H1 (cell line): ENCODE measurements at regions not wholly inside any gene's neighbourhood (a gene's known extent, or its start where the extent isn't known, plus 50 kb on each side); places are given as distances from the start of the nearest gene placed in this dataset.

Experiments
- CTCF ChIA-PET: fragments of 300-600 bp; sonication (Branson Sonifier 250); formaldehyde crosslinking; loops from one replicate; lab custom pipeline; 2021; ENCODE audit not compliant: partially characterized antibody; lab: Charles Lee
- POLR2A ChIA-PET: fragments of 300-600 bp; sonication (Branson Sonifier 250); formaldehyde crosslinking; loops from one replicate; lab custom pipeline; 2021; ENCODE audit warnings: inconsistent platforms; ENCODE audit not compliant: partially characterized antibody; lab: Charles Lee
- DNase-seq, 2 experiments: peaks; one replicate each; pipeline versions ENCODE4 v3.0.0 to v3.0.0-alpha.2; 2010 to 2022; ENCODE audit warnings: low spot score in 2 of 2, low read depth in 1 of 2, mixed read lengths in 1 of 2
- FAIRE-seq: peaks from 2 replicates; lab custom pipeline; 2011; peaks lifted over from hg19 to GRCh38; lab: Jason Lieb, UNC
- H2AFZ ChIP-seq: 2 replicates; pipeline ENCODE4 v1.8.1; 2012; ENCODE audit warnings: low read length, inconsistent platforms
- H2AK5ac ChIP-seq: 2 replicates; pipeline ENCODE4 v1.6.1; 2013; ENCODE audit warnings: low read depth, low read length
- H2BK120ac ChIP-seq: replicated peaks from 2 replicates; pipeline ENCODE3; 2013; ENCODE audit warnings: low read depth, low read length, inconsistent platforms
- H2BK12ac ChIP-seq: 2 replicates; pipeline ENCODE4 v1.6.1; 2013; ENCODE audit warnings: low read depth, low read length
- H2BK15ac ChIP-seq: 2 replicates; pipeline ENCODE4 v1.6.1; 2013; ENCODE audit warnings: low read length
- H2BK20ac ChIP-seq: 2 replicates; pipeline ENCODE4 v1.6.1; 2013; ENCODE audit warnings: low read length
- H2BK5ac ChIP-seq: 2 replicates; pipeline ENCODE4 v1.6.1; 2013; ENCODE audit warnings: low read depth, low read length
- H3K14ac ChIP-seq: 2 replicates; pipeline ENCODE4 v1.6.1; 2013; ENCODE audit warnings: inconsistent platforms; ENCODE audit not compliant: insufficient read length
- H3K18ac ChIP-seq: 2 replicates; pipeline ENCODE4 v1.6.1; 2013; ENCODE audit warnings: low read length; ENCODE audit errors: extremely low read depth
- H3K23ac ChIP-seq: 2 replicates; pipeline ENCODE4 v1.6.1; 2013; ENCODE audit warnings: inconsistent platforms; ENCODE audit not compliant: insufficient read length
- H3K23me2 ChIP-seq: 2 replicates; pipeline ENCODE4 v1.6.1; 2013; ENCODE audit warnings: low read depth, low read length
- H3K27ac ChIP-seq: 2 replicates; pipeline ENCODE4 v1.6.1; 2011; ENCODE audit warnings: low read depth, low read length, inconsistent platforms
- H3K27me3 ChIP-seq, 4 experiments: replicated peaks in 1 of 4; 1 replicate in 1 of 4; 2 replicates in 3 of 4; pipeline versions ENCODE4 v1.6.1 to v1.8.1; 2011 to 2013; ENCODE audit warnings: low read length in 3 of 4, mild to moderate bottlenecking in 3 of 4, inconsistent platforms in 2 of 4, mixed read lengths in 2 of 4, moderate library complexity in 1 of 4; ENCODE audit not compliant: control insufficient read depth in 3 of 4, insufficient read depth in 3 of 4; ENCODE audit errors: extremely low read depth in 1 of 4
- H3K36me3 ChIP-seq, 4 experiments: 2 replicates each; pipeline versions ENCODE4 v1.6.1 to v1.8.1; 2011 to 2013; ENCODE audit warnings: mild to moderate bottlenecking in 4 of 4, low read length in 3 of 4, moderate library complexity in 2 of 4, control low read depth in 1 of 4, inconsistent platforms in 1 of 4; ENCODE audit not compliant: insufficient read depth in 4 of 4, control insufficient read depth in 2 of 4
- H3K4ac ChIP-seq: replicated peaks from 2 replicates; pipeline ENCODE3; 2013; ENCODE audit warnings: low read length, low read depth, mixed read lengths, inconsistent platforms; ENCODE audit not compliant: insufficient read length
- H3K4me1 ChIP-seq, 4 experiments: replicated peaks in 1 of 4; 1 replicate in 1 of 4; 2 replicates in 3 of 4; pipeline versions ENCODE4 v1.6.1 to v1.8.1; 2011 to 2013; ENCODE audit warnings: low read length in 3 of 4, inconsistent platforms in 2 of 4, mixed read lengths in 1 of 4; ENCODE audit not compliant: insufficient read depth in 4 of 4, control insufficient read depth in 3 of 4
- H3K4me2 ChIP-seq, 2 experiments: 2 replicates each; pipeline versions ENCODE4 v1.6.1 to v1.8.1; 2011 to 2013; ENCODE audit warnings: low read depth in 2 of 2, low read length in 2 of 2, control low read depth in 1 of 2, inconsistent platforms in 1 of 2, mild to moderate bottlenecking in 1 of 2; ENCODE audit not compliant: insufficient read depth in 1 of 2
- H3K4me3 ChIP-seq, 4 experiments: fragments of 200-600, 300-600 bp in 1 of 4; sonication (generic), shearing (Covaris generic), sonication (Bioruptor Twin) in 1 of 4; 2 replicates each; pipeline versions ENCODE4 v1.5.1 to v1.8.1; 2011 to 2016; ENCODE audit warnings: low read length in 4 of 4, low read depth in 3 of 4, control low read depth in 2 of 4, inconsistent platforms in 2 of 4, mild to moderate bottlenecking in 2 of 4, mixed read lengths in 1 of 4, moderate library complexity in 1 of 4; ENCODE audit not compliant: insufficient read depth in 2 of 4; ENCODE audit errors: extremely low read depth in 1 of 4
- H3K56ac ChIP-seq: replicated peaks from 2 replicates; pipeline ENCODE3; 2013; ENCODE audit warnings: low read depth, mild to moderate bottlenecking, mixed read lengths, low read length, inconsistent platforms; ENCODE audit not compliant: insufficient read length
- H3K79me1 ChIP-seq: 2 replicates; pipeline ENCODE4 v1.6.1; 2013; ENCODE audit warnings: low read depth, low read length, control low read depth
- H3K79me2 ChIP-seq, 2 experiments: 2 replicates each; pipeline versions ENCODE4 v1.6.1 to v1.8.1; 2012 to 2013; ENCODE audit warnings: low read length in 2 of 2, mild to moderate bottlenecking in 2 of 2, inconsistent platforms in 1 of 2; ENCODE audit not compliant: insufficient read depth in 2 of 2, control insufficient read depth in 1 of 2
- H3K9ac ChIP-seq, 4 experiments: replicated peaks in 1 of 4; 1 replicate in 1 of 4; 2 replicates in 3 of 4; pipeline versions ENCODE4 v1.6.1 to v1.8.1; 2011 to 2013; ENCODE audit warnings: low read depth in 3 of 4, low read length in 3 of 4, control low read depth in 2 of 4, mild to moderate bottlenecking in 2 of 4, moderate library complexity in 2 of 4, inconsistent platforms in 1 of 4; ENCODE audit errors: extremely low read depth in 1 of 4
- H3K9me3 ChIP-seq, 2 experiments: 2 replicates each; pipeline versions ENCODE4 v1.6.1 to v1.8.1; 2012 to 2013; ENCODE audit warnings: mild to moderate bottlenecking in 2 of 2, moderate library complexity in 2 of 2, control low read depth in 1 of 2, inconsistent platforms in 1 of 2, low read depth in 1 of 2, low read length in 1 of 2, mixed read lengths in 1 of 2; ENCODE audit not compliant: insufficient read depth in 2 of 2
- H4K20me1 ChIP-seq, 2 experiments: replicated peaks in 1 of 2; 2 replicates each; pipeline versions ENCODE3 to v1.8.1; 2011 to 2013; ENCODE audit warnings: inconsistent platforms in 2 of 2, low read length in 2 of 2, mild to moderate bottlenecking in 1 of 2; ENCODE audit not compliant: insufficient read depth in 2 of 2, control insufficient read depth in 1 of 2
- H4K5ac ChIP-seq: 2 replicates; pipeline ENCODE4 v1.6.1; 2013; ENCODE audit warnings: low read length, low read depth, mixed read lengths, inconsistent platforms; ENCODE audit not compliant: insufficient read length
- H4K8ac ChIP-seq: 2 replicates; pipeline ENCODE4 v1.8.0; 2013; ENCODE audit warnings: mild to moderate bottlenecking, moderate library complexity, low read length, inconsistent platforms; ENCODE audit not compliant: insufficient read depth; ENCODE audit errors: extremely low read depth
- H4K91ac ChIP-seq: replicated peaks from 2 replicates; pipeline ENCODE3; 2013; ENCODE audit warnings: low read length, mixed read lengths, inconsistent platforms; ENCODE audit not compliant: insufficient read length
- BRCA1 ChIP-seq: IDR thresholded peaks from 2 replicates; pipeline ENCODE4 v1.6.1; 2012; ENCODE audit warnings: low read depth, low read length, improper control_type of control experiment
- CHD1 ChIP-seq: IDR thresholded peaks from 2 replicates; pipeline ENCODE4 v1.6.1; 2012; ENCODE audit warnings: low read depth, low read length, improper control_type of control experiment
- CTBP2 ChIP-seq: IDR thresholded peaks from 2 replicates; pipeline ENCODE4 v1.7.0; 2011; ENCODE audit warnings: borderline replicate concordance, mild to moderate bottlenecking, moderate library complexity, mixed read lengths, low read length; ENCODE audit not compliant: insufficient read depth, insufficient read length
- E2F6 ChIP-seq: IDR thresholded peaks from 2 replicates; pipeline ENCODE4 v1.6.1; 2012; ENCODE audit warnings: inconsistent platforms
- EZH2 ChIP-seq: fragments of 200-600 bp; sonication (generic); IDR thresholded peaks from 2 replicates; pipeline ENCODE4 v1.7.1; 2012; ENCODE audit warnings: low read depth, mild to moderate bottlenecking, moderate library complexity, low read length, inconsistent platforms; ENCODE audit not compliant: severe bottlenecking
- GTF2F1 ChIP-seq: IDR thresholded peaks from 2 replicates; pipeline ENCODE4 v1.6.1; 2012; ENCODE audit warnings: low read depth, low read length, improper control_type of control experiment, borderline replicate concordance
- HDAC2 ChIP-seq, 2 experiments: fragments of 300-600 bp in 1 of 2; sonication (generic) in 1 of 2; IDR thresholded peaks; 2 replicates each; pipeline ENCODE4 v1.6.1; 2011 to 2012; ENCODE audit warnings: low read depth in 2 of 2, low read length in 2 of 2, mild to moderate bottlenecking in 2 of 2, moderate library complexity in 2 of 2, borderline replicate concordance in 1 of 2, inconsistent platforms in 1 of 2
- JUND ChIP-seq: IDR thresholded peaks from 2 replicates; pipeline ENCODE4 v1.6.1; 2011; ENCODE audit warnings: mild to moderate bottlenecking, improper control_type of control experiment, low read length
- MAFK ChIP-seq: IDR thresholded peaks from 2 replicates; pipeline ENCODE4 v1.6.1; 2012; ENCODE audit warnings: low read depth, mild to moderate bottlenecking, improper control_type of control experiment, low read length
- POLR2AphosphoS5 ChIP-seq: IDR thresholded peaks from 2 replicates; pipeline ENCODE4 v1.6.1; 2011; ENCODE audit warnings: low read depth, low read length
- POU5F1 ChIP-seq: IDR thresholded peaks from 2 replicates; pipeline ENCODE4 v1.6.1; 2011; ENCODE audit warnings: low read depth, mild to moderate bottlenecking, low read length, moderate library complexity
- RNF2 ChIP-seq: fragments of 200-900, 300-1000 bp; sonication (generic); IDR thresholded peaks from 2 replicates; pipeline ENCODE4 v1.7.1; 2016; ENCODE audit warnings: borderline replicate concordance, low read depth, mild to moderate bottlenecking, antibody characterized with exemption, low read length; ENCODE audit not compliant: poor library complexity, severe bottlenecking; ENCODE audit errors: missing control alignments
- SIRT6 ChIP-seq: IDR thresholded peaks from one replicate; pipeline ENCODE4 v1.7.1; 2012; ENCODE audit warnings: low read length, inconsistent platforms
- TAF1 ChIP-seq: IDR thresholded peaks from 2 replicates; pipeline ENCODE4 v1.6.1; 2011; ENCODE audit warnings: mild to moderate bottlenecking, low read depth, low read length
- WGBS, 2 experiments: shearing (Covaris generic) in 1 of 2; methylation state at CpG; one replicate each; pipeline versions ENCODE4 v1.1.6 to v1.1.7; 2013 to 2015; ENCODE audit warnings: low lambda C conversion rate in 2 of 2, mixed read lengths in 2 of 2, inconsistent platforms in 1 of 2, low coverage in 1 of 2, missing lambda C conversion rate in 1 of 2; ENCODE audit not compliant: insufficient replicate concordance in 2 of 2, insufficient coverage in 1 of 2, insufficient read length in 1 of 2; ENCODE audit errors: extremely low coverage in 1 of 2, missing lambda C conversion rate in 1 of 2; 5-methylcytosine and 5-hydroxymethylcytosine counted together

- FAIRE-seq, result no peak
- no peak overlapping the region for H3K14ac ChIP-seq
- H4K8ac ChIP-seq, result no peak overlapping the region
- H2BK15ac ChIP-seq, result no peak overlapping the region
- TF ChIP-seq POLR2AphosphoS5, result no peak
- no peak for TF ChIP-seq RNF2
- no peak for TF ChIP-seq JUND
- TF ChIP-seq SIRT6, result no peak
- TF ChIP-seq GTF2F1, result no peak
- TF ChIP-seq CHD1, result no peak
- no peak for TF ChIP-seq POU5F1
- no peak for TF ChIP-seq CTBP2
- TF ChIP-seq BRCA1, result no peak
- TF ChIP-seq TAF1, result no peak
- no peak for TF ChIP-seq EZH2
- TF ChIP-seq MAFK, result no peak
- TF ChIP-seq HDAC2 (IDR thresholded peaks at IDR 0.05; ENCODE audit: borderline replicate concordance in 1 of 2, low read depth in 2 of 2, low read length in 2 of 2), result no peak
- TF ChIP-seq E2F6, result no peak
- ChIA-PET POLR2A (no interaction called here), CTCF (interaction anchor here (3.1 kb wide), 1 partner anchor 41 kb away, joined by 8 read pairs; no protein-coding TSS in a partner anchor)
- H2BK120ac ChIP-seq, result no peak overlapping the region
- H3K4ac ChIP-seq, result no peak overlapping the region
- peaks cover 19 to 54% (median 50%) of the 10 kb centered on the region in 4 experiments for H3K27me3 ChIP-seq
- H4K20me1 ChIP-seq, result peaks cover 0 to 14% of the 10 kb centered on the region in 2 experiments
- no peaks in the 10 kb centered on the region for H3K79me2 ChIP-seq
- H3K23me2 ChIP-seq, result peaks cover 6% of the 10 kb centered on the region; the same call in 1 of the 2 replicates
- H2BK12ac ChIP-seq, result no peak overlapping the region
- no peak overlapping the region for H3K9ac ChIP-seq
- no peaks in the 10 kb centered on the region for H3K36me3 ChIP-seq
- H3K79me1 ChIP-seq, result no peaks in the 10 kb centered on the region
- 81% methylated on average over 4 of the region's 9 CpGs; no CpG with 5 or more reads in 1 of the 2 experiments for WGBS, 2 experiments
- H2AK5ac ChIP-seq, result no peak overlapping the region
- no peak overlapping the region for H3K56ac ChIP-seq
- no peak overlapping the region for H3K4me3 ChIP-seq
- no peak overlapping the region for H3K27ac ChIP-seq
- H3K4me1 ChIP-seq, result peaks cover 0 to 4% (median 0%) of the 10 kb centered on the region in 4 experiments; a peak in 1 of 7 replicates
- no peak for DNase-seq
- H4K5ac ChIP-seq, result no peak overlapping the region
- H3K23ac ChIP-seq, result no peak overlapping the region
- no peak overlapping the region for H4K91ac ChIP-seq
- no peak overlapping the region for H2BK20ac ChIP-seq
- no peak overlapping the region for H3K4me2 ChIP-seq
- H2AFZ ChIP-seq, result no peak overlapping the region
- H2BK5ac ChIP-seq, result no peak overlapping the region
- H3K9me3 ChIP-seq, result no peaks in the 10 kb centered on the region
- H3K18ac ChIP-seq, result no peak overlapping the region
Observed at GRCh38 chr22:44628835-44629234, 73.2 kb upstream of the PRR5 start.
